Uterus (tissue), 2 donors: ENCODE measurements at regions not wholly inside any gene's neighbourhood (a gene's known extent, or its start where the extent isn't known, plus 50 kb on each side); places are given as distances from the start of the nearest gene placed in this dataset.

Experiments used
- POLR2A ChIP-seq, 2 donors: fragments of 450-650 bp; IDR thresholded peaks; one replicate each; pipeline ENCODE4 v1.6.1; 2016; ENCODE audit warnings: antibody characterized with exemption in 2 of 2, mild to moderate bottlenecking in 1 of 2, moderate library complexity in 1 of 2
- TF ChIP-seq, protein P1 (sequence below), 4 experiments: fragments of 200-600 bp in 2 of 4; fragments of 450-650 bp in 2 of 4; sonication (generic) in 2 of 4; IDR thresholded peaks; one replicate each; pipeline ENCODE4 v1.5.1; 2016 to 2019; ENCODE audit warnings: antibody characterized with exemption in 4 of 4, mild to moderate bottlenecking in 2 of 4, moderate library complexity in 1 of 4

DNA sequence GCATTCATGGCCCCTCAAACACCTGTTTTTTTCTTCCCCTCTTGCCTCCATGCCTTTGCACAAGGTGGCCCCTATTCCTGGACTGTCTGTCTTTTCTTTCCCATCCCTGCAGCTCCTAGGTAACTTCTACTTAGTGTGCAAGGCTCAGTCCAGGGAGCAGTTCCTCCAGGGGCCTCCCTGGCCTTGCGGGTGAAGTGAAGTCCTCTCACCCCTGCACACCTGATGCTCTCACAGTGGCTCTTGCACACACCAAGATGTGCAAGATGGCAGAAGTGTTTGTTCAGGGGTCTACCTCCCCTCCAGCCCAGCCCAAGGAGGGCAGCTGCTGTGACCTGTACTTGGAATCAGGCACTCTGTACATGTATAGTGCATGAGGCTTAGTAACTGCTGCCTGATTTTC is 236.8 kb upstream of the HS6ST1 start:
- TF ChIP-seq, protein P1, sequence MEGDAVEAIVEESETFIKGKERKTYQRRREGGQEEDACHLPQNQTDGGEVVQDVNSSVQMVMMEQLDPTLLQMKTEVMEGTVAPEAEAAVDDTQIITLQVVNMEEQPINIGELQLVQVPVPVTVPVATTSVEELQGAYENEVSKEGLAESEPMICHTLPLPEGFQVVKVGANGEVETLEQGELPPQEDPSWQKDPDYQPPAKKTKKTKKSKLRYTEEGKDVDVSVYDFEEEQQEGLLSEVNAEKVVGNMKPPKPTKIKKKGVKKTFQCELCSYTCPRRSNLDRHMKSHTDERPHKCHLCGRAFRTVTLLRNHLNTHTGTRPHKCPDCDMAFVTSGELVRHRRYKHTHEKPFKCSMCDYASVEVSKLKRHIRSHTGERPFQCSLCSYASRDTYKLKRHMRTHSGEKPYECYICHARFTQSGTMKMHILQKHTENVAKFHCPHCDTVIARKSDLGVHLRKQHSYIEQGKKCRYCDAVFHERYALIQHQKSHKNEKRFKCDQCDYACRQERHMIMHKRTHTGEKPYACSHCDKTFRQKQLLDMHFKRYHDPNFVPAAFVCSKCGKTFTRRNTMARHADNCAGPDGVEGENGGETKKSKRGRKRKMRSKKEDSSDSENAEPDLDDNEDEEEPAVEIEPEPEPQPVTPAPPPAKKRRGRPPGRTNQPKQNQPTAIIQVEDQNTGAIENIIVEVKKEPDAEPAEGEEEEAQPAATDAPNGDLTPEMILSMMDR (IDR thresholded peaks at IDR 0.05), result no peak
- no peak for TF ChIP-seq POLR2A (IDR thresholded peaks at IDR 0.05)
